ENCODE measurements at regions not wholly inside any gene's neighbourhood (a gene's known extent, or its start where the extent isn't known, plus 50 kb on each side); places are given as distances from the start of the nearest gene placed in this dataset.

DNA sequence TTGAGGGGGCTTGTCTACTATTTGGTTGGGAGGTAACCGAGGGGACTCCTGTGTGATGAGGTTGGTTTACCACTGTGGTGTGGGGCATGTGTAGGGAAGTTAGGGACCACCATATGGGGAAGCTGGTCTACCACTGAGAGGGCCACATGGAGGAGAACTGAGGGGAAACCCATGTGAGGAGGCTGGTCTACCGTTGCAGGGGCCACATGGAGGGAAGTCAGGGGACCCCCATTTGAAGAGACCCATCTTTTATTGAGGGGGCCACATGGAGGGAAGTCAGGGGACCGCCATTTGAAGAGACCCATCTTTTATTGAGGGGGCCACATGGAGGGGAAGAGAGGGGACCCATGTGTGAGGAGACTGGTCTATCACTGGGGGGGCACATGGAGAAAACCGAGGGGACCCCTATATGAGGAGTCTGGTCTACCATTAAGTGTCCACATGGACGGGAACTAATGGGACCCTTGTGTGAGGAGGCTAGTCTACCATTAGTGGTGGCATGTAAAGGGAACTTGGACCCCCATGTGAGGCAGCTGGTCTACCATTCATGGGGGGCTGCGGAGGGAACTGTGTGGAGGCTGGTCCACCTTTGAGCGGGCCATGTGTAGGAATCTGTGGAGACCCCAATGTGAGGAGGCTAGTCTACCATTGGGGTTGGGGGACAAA, 165.5 kb downstream of the FBLN2 start:
- no peaks in the 10 kb centered on the region for H3K4me1 ChIP-seq
- no peak for TF ChIP-seq POLR2A (IDR thresholded peaks at IDR 0.05)
- TF ChIP-seq, protein P1, sequence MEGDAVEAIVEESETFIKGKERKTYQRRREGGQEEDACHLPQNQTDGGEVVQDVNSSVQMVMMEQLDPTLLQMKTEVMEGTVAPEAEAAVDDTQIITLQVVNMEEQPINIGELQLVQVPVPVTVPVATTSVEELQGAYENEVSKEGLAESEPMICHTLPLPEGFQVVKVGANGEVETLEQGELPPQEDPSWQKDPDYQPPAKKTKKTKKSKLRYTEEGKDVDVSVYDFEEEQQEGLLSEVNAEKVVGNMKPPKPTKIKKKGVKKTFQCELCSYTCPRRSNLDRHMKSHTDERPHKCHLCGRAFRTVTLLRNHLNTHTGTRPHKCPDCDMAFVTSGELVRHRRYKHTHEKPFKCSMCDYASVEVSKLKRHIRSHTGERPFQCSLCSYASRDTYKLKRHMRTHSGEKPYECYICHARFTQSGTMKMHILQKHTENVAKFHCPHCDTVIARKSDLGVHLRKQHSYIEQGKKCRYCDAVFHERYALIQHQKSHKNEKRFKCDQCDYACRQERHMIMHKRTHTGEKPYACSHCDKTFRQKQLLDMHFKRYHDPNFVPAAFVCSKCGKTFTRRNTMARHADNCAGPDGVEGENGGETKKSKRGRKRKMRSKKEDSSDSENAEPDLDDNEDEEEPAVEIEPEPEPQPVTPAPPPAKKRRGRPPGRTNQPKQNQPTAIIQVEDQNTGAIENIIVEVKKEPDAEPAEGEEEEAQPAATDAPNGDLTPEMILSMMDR (IDR thresholded peaks at IDR 0.05), result no peak
- 86% methylated on average over 5 of the region's 7 CpGs for WGBS (ENCODE audit: insufficient coverage, low coverage, low lambda C conversion rate, missing lambda C conversion rate)
- no peaks in the 10 kb centered on the region for H3K9me3 ChIP-seq
- intact Hi-C loops (cut with DNase I), result no loop called here
- no peak overlapping the region for H3K27ac ChIP-seq
- H3K27me3 ChIP-seq, result no peaks in the 10 kb centered on the region
- DNase-seq, result peak in 2 of 3 donors; percentile 13 to 25
- ATAC-seq, result no peak
- H3K4me3 ChIP-seq, result no peak overlapping the region
- no peaks in the 10 kb centered on the region for H3K36me3 ChIP-seq

DNA sequence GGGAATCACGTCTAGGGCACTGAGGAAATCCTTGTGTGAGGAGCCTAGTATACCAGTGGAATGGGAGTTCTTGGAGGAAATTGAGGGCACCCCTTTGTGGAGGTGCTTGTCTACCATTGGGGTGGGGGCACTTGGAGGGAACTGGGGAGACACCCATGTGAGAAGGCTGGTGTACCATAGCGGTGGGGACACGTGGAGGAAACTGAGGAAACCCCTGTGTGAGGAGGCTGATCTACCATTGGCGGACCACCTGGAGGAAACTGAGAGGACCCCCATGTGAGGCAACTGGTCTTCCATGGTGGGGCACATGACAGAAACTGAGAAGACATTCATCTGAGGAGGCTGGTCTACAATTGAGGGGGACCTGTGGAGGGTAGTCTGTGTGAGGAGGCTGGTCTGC, 164.5 kb downstream of the FBLN2 start:
- Histone ChIP-seq H3K4me1 (no peaks in the 10 kb centered on the region), H3K9me3 (no peaks in the 10 kb centered on the region), H3K4me3 (no peak overlapping the region), H3K27ac (no peak overlapping the region), H3K27me3 (no peaks in the 10 kb centered on the region), H3K36me3 (no peaks in the 10 kb centered on the region)
- 61% methylated on average over 3 of the region's 4 CpGs for WGBS (ENCODE audit: insufficient coverage, low coverage, low lambda C conversion rate, missing lambda C conversion rate)
- intact Hi-C loops (cut with DNase I), result no loop called here
- TF ChIP-seq POLR2A (IDR thresholded peaks at IDR 0.05), result no peak
- TF ChIP-seq, protein P1 (IDR thresholded peaks at IDR 0.05), result no peak
- DNase-seq, result peak in 2 of 3 donors; percentile 0 to 37
- ATAC-seq, result no peak

DNA sequence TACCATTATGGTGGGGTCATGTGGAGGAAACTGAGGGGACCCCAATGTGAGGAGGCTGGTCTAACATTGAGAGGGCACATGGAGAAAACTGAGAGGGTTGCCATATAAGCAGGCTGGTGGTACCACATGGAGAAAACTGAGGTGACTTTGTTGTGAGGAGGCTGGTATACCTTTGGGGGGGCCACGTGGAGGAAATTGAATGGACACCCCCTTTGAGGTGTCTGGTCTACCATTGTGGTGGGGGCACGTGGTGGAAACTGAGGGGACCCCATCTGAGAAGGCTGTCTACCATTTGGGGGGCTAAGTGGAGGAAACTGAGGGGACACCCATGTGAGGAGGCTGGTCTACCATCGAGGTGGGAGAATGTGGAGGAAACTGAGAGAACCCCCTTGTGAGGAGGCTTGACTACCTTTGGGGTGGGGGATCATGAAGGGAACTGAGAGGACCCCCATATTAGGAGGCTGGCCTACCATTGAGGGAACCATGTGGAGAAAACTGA, 163.8 kb downstream of the FBLN2 start:
- ATAC-seq (no peak), DNase-seq (peak in 2 of 3 donors; percentile 10 to 21)
- Histone ChIP-seq H3K36me3 (no peaks in the 10 kb centered on the region), H3K9me3 (no peaks in the 10 kb centered on the region), H3K27ac (no peak overlapping the region), H3K27me3 (no peaks in the 10 kb centered on the region), H3K4me3 (no peak overlapping the region), H3K4me1 (no peaks in the 10 kb centered on the region)
- intact Hi-C loops (cut with DNase I), result no loop called here
- WGBS (ENCODE audit: insufficient coverage, low coverage, low lambda C conversion rate, missing lambda C conversion rate), result 73% methylated on average over 1 of the region's 3 CpGs
- TF ChIP-seq POLR2A (IDR thresholded peaks at IDR 0.05), result no peak
- TF ChIP-seq, protein P1 (IDR thresholded peaks at IDR 0.05), result no peak

DNA sequence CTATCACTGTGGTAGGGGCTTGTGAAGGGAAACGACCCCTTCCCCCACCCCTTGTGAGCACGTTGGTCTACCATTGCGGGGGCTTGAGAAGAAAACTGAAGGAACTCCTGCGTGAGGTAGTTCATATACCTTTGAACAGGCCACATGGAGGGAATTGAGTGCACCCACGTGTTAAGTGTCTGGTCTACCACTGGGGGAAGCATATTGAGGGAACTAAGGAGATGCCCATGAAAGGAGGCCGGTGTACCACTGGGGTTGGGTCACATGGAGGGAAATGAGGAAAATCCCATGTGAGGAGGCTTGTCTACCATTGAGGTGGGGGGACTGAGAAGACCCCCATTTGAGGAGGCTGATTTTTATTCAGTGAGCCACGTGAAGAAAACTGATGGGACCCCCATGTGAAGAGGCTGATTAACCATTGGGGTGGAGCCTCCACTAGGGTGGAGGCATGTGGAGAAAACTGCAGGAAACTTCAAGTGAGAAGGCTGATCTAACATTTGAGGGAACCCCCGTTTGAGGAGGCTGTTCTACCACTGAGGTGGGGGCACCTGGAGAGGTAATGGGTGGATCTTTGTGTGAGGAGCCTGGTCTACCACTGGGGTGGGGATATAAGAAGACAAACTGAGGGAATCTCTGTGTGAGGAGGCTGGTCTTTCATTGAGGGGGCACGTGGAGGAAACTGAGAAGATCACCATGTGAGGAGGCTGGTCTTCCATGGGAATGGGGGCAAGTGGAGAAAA, 163.2 kb downstream of the FBLN2 start:
- H3K27ac ChIP-seq, result no peak overlapping the region
- H3K4me3 ChIP-seq, result no peak overlapping the region
- H3K4me1 ChIP-seq, result no peaks in the 10 kb centered on the region
- intact Hi-C loops (cut with DNase I), result no loop called here
- DNase-seq, result peak in 1 of 3 donors; percentile 28
- no peaks in the 10 kb centered on the region for H3K27me3 ChIP-seq
- TF ChIP-seq, protein P1 (IDR thresholded peaks at IDR 0.05), result no peak
- no peak for TF ChIP-seq POLR2A (IDR thresholded peaks at IDR 0.05)
- no peaks in the 10 kb centered on the region for H3K36me3 ChIP-seq
- no peaks in the 10 kb centered on the region for H3K9me3 ChIP-seq
- 36% methylated on average over 7 of the region's 9 CpGs for WGBS (ENCODE audit: insufficient coverage, low coverage, low lambda C conversion rate, missing lambda C conversion rate)
- ATAC-seq, result no peak
